ENCODE measurements at regions not wholly inside any gene's neighbourhood (a gene's known extent, or its start where the extent isn't known, plus 50 kb on each side); places are given as distances from the start of the nearest gene placed in this dataset.
"Not testable (repeated sequence)": the region's sequence is repeated elsewhere in the genome, so short reads cannot be mapped to it uniquely, and the experiment has no call there.

- peak; percentile 75 for DNase-seq
Observed at GRCh38 chr9:100639854-100640253, 62.0 kb downstream of the CAVIN4 start.

GRCh38 chr9:100640447-100641050 is 62.7 kb downstream of the CAVIN4 start:
- peak; percentile 78 for DNase-seq

GRCh38 chr9:100641166-100641565 is 63.3 kb downstream of the CAVIN4 start:
- DNase-seq: no peak

GRCh38 chr9:100652850-100653249 is 75.0 kb downstream of the CAVIN4 start:
- no peak for DNase-seq

- no peak for DNase-seq
Observed at GRCh38 chr9:100653643-100654334, 75.9 kb downstream of the CAVIN4 start.

- DNase-seq: not testable (repeated sequence)
Observed at GRCh38 chr9:100656851-100657250, 79.0 kb downstream of the CAVIN4 start.

- DNase-seq: no peak
Observed at GRCh38 chr9:100661668-100662067, 83.8 kb downstream of the CAVIN4 start.

- DNase-seq: no peak
Observed at GRCh38 chr9:100662122-100662521, 84.2 kb downstream of the CAVIN4 start.

- no peak for DNase-seq
Observed at GRCh38 chr9:100667448-100667847, 89.6 kb downstream of the CAVIN4 start.

- no peak for DNase-seq
Observed at GRCh38 chr9:100668024-100668423, 90.1 kb downstream of the CAVIN4 start.

GRCh38 chr9:100669968-100670367 is 92.1 kb downstream of the CAVIN4 start:
- no peak for DNase-seq

GRCh38 chr9:100670719-100671118 is 92.8 kb downstream of the CAVIN4 start:
- no peak for DNase-seq

- no peak for DNase-seq
Observed at GRCh38 chr9:100671898-100672297, 94.0 kb downstream of the CAVIN4 start.

GRCh38 chr9:100673249-100673648 is 95.4 kb downstream of the CAVIN4 start:
- no peak for DNase-seq

- DNase-seq: no peak
Observed at GRCh38 chr9:100674419-100675122, 96.7 kb downstream of the CAVIN4 start.

- no peak for DNase-seq
Observed at GRCh38 chr9:100679834-100680233, 102.0 kb downstream of the CAVIN4 start.

GRCh38 chr9:100686420-100686819 is 108.5 kb downstream of the CAVIN4 start:
- DNase-seq: no peak

- peak; percentile 10 for DNase-seq
Observed at GRCh38 chr9:100689635-100690034, 111.8 kb downstream of the CAVIN4 start.

GRCh38 chr9:100690438-100690837 is 112.6 kb downstream of the CAVIN4 start:
- no peak for DNase-seq

- no peak for DNase-seq
Observed at GRCh38 chr9:100697339-100697738, 119.5 kb downstream of the CAVIN4 start.

- DNase-seq: no peak
Observed at GRCh38 chr9:100698945-100699344, 121.1 kb downstream of the CAVIN4 start.

GRCh38 chr9:100699668-100700067 is 121.8 kb downstream of the CAVIN4 start:
- no peak for DNase-seq

- peak; percentile 60 for DNase-seq
Observed at GRCh38 chr9:100700689-100701318, 122.9 kb downstream of the CAVIN4 start.

All from hematopoietic multipotent progenitor cell treated with erythropoietin and hydrocortisone succinate and interleukin-3 and kit ligand, for 4 days (in vitro differentiated cells).